Stomach (tissue), 8 donors: ENCODE measurements at regions not wholly inside any gene's neighbourhood (a gene's known extent, or its start where the extent isn't known, plus 50 kb on each side); places are given as distances from the start of the nearest gene placed in this dataset.

Experiments used
- DNase-seq, 2 donors: peaks; one replicate each; pipeline versions ENCODE4 v3.0.0 to v3.0.0-alpha.2; 2013 to 2019
- H3K27ac ChIP-seq, 5 donors: fragments of 200-600 bp in 4 of 5; sonication (generic) in 4 of 5; one replicate each; pipeline ENCODE4 v1.5.1; 2013 to 2019; ENCODE audit warnings: mild to moderate bottlenecking in 1 of 5, moderate library complexity in 1 of 5
- H3K27me3 ChIP-seq, 3 donors: fragments of 200-600 bp; sonication (generic); one replicate each; pipeline ENCODE4 v1.5.1; 2017 to 2019; ENCODE audit warnings: mixed run types in 1 of 3
- H3K36me3 ChIP-seq, 4 donors: fragments of 200-600 bp; sonication (generic); 1 replicate in 3 of 4; 2 replicates in 1 of 4; pipeline ENCODE4 v1.5.1; 2016 to 2019
- H3K4me1 ChIP-seq, 4 donors: fragments of 200-600 bp; sonication (generic); one replicate each; pipeline ENCODE4 v1.5.1; 2016 to 2019
- H3K4me3 ChIP-seq, 4 donors: fragments of 200-600 bp; sonication (generic) in 3 of 4; one replicate each; pipeline ENCODE4 v1.5.1; 2016 to 2019; ENCODE audit warnings: mild to moderate bottlenecking in 1 of 4
- H3K9me3 ChIP-seq, 4 donors: fragments of 200-600 bp; sonication (generic); one replicate each; pipeline ENCODE4 v1.5.1; 2016 to 2019
- EP300 ChIP-seq: sonication (generic); formaldehyde crosslinking; IDR thresholded peaks from one replicate; pipeline ENCODE4 v1.6.1; 2017; ENCODE audit warnings: antibody characterized with exemption
- POLR2A ChIP-seq, 4 donors: fragments of 450-650 bp; IDR thresholded peaks; one replicate each; pipeline ENCODE4 v1.6.1; 2016; ENCODE audit warnings: antibody characterized with exemption in 4 of 4, control low read depth in 2 of 4, mild to moderate bottlenecking in 1 of 4, moderate library complexity in 1 of 4
- POLR2AphosphoS5 ChIP-seq, 3 donors: sonication (generic); formaldehyde crosslinking; IDR thresholded peaks; one replicate each; pipeline ENCODE4 v1.6.1; 2016; ENCODE audit warnings: antibody characterized with exemption in 3 of 3
- WGBS, 5 donors: extraction: QIAGEN DNeasy Blood & Tissue Kit in 3 of 5; methylation state at CpG; one replicate each; pipeline versions ENCODE4 v1.1.5 to v1.1.7; 2013 to 2018; 5-methylcytosine and 5-hydroxymethylcytosine counted together
- intact Hi-C: fragments of 100-400 bp; cut with DNase I; formaldehyde crosslinking; loops from one replicate; pipeline ENCODE4 v1.15.1; 2023; ENCODE audit warnings: low total_unique reads
- TF ChIP-seq, protein P1 (sequence below), 7 experiments: fragments of 450-650 bp in 4 of 7; fragments of 200-600 bp in 3 of 7; sonication (generic) in 3 of 7; IDR thresholded peaks; one replicate each; pipeline ENCODE4 v1.5.1; 2016 to 2019; ENCODE audit warnings: antibody characterized with exemption in 7 of 7, control low read depth in 2 of 7, mild to moderate bottlenecking in 1 of 7
- donor health status: healthy with polysubstance abuse.
- donor health status: Bipolar disorder and iron deficiency.
- donor health status: healthy.

DNA sequence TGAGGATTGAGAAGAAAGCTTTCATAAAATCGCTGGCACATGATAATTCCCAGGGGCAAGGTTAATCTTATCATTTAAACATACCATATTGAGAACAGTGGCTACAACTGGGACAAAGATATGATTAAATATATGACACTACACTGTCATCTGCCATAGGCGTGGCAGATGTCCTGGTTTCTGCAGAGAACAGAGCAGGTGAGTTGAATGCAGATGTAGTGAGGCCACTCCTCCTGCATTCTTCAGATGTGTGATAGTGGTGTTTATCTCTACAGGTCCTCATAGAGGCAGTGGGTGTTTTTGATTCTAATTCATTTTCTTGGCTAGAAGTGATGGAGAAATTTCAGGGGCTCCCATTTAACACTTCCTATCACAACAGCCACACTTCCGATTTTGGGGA lies 237.0 kb upstream of the CDH9 start:
- 71 to 84% (median 76%) methylated on average over 3 of the region's 3 CpGs for WGBS, 5 donors

DNA sequence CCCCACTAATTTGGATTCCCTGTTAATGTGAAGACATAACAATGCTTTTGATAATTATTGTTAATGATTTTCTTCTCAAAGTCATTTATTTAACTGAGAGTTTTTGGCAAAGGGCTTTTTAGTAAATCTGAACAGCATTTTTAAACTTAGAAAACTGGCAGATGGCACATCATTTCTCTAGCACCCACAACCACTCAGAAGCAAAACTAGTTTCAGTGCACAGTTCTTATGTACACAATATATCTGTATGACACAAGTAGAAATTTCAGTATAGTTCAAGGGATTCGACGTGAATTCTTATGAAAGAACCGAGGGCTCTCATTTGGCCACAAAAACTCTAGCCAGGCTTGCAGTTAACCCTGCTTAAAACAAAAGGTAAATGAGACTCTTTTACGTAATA lies 231.4 kb upstream of the CDH9 start:
- no peaks in the 10 kb centered on the region for H3K4me1 ChIP-seq
- H3K9me3 ChIP-seq: peaks cover 0 to 18% (median 4%) of the 10 kb centered on the region in 4 donors
- no peaks in the 10 kb centered on the region for H3K36me3 ChIP-seq
- DNase-seq: no peak
- no peak for TF ChIP-seq POLR2A (IDR thresholded peaks at IDR 0.05)
- TF ChIP-seq, protein P1, sequence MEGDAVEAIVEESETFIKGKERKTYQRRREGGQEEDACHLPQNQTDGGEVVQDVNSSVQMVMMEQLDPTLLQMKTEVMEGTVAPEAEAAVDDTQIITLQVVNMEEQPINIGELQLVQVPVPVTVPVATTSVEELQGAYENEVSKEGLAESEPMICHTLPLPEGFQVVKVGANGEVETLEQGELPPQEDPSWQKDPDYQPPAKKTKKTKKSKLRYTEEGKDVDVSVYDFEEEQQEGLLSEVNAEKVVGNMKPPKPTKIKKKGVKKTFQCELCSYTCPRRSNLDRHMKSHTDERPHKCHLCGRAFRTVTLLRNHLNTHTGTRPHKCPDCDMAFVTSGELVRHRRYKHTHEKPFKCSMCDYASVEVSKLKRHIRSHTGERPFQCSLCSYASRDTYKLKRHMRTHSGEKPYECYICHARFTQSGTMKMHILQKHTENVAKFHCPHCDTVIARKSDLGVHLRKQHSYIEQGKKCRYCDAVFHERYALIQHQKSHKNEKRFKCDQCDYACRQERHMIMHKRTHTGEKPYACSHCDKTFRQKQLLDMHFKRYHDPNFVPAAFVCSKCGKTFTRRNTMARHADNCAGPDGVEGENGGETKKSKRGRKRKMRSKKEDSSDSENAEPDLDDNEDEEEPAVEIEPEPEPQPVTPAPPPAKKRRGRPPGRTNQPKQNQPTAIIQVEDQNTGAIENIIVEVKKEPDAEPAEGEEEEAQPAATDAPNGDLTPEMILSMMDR (IDR thresholded peaks at IDR 0.05): no peak
- no peak for TF ChIP-seq POLR2AphosphoS5 (IDR thresholded peaks at IDR 0.05)
- TF ChIP-seq EP300: no peak
- H3K27ac ChIP-seq: no peak overlapping the region
- intact Hi-C loops: no loop called here
- H3K4me3 ChIP-seq: no peak overlapping the region
- H3K27me3 ChIP-seq: no peaks in the 10 kb centered on the region
- 90 to 97% (median 93%) methylated on average over 4 of the region's 4 CpGs for WGBS, 5 donors

More for the DNA sequence above, 237.0 kb upstream of the CDH9 start:
- no peak overlapping the region for H3K27ac ChIP-seq
- intact Hi-C loops: no loop called here
- H3K4me3 ChIP-seq: no peak overlapping the region
- no peaks in the 10 kb centered on the region for H3K4me1 ChIP-seq
- H3K36me3 ChIP-seq: no peaks in the 10 kb centered on the region
- no peaks in the 10 kb centered on the region for H3K27me3 ChIP-seq
- no peak for DNase-seq
- no peak for TF ChIP-seq POLR2A (IDR thresholded peaks at IDR 0.05)
- no peak for TF ChIP-seq EP300
- TF ChIP-seq, protein P1 (IDR thresholded peaks at IDR 0.05): no peak
- no peak for TF ChIP-seq POLR2AphosphoS5 (IDR thresholded peaks at IDR 0.05)
- H3K9me3 ChIP-seq: no peaks in the 10 kb centered on the region

DNA sequence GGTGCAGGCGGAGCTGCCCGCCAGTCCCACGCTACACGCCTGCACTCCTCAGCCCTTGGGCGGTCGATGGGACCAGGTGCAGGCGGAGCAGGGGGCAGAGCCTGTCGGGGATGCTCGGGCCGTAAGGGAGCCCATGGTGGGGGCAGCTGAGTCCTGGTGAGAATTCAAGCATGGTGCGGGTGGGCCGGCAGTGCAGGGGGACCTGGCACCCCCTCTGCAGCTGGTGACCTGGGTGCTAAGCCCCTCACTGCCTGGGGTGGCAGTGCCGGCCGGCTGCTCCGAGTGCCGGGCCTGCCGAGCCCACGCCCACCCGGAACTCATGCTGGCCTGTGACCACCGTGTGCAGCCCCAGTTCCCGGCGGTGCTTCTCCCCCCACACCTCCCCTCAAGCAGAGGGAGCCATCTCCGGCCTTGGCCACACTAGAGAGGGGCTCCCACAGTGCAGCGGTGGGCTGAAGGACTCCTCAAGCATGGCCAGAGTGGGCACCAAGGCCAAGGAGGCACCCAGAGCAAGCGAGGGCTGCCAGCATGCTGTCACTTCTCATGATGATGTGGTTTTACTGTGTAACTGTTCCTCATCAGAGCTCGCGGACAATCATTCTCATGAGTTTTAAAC lies 228.9 kb upstream of the CDH9 start:
- intact Hi-C loops: no loop called here
- Histone ChIP-seq H3K4me3 (no peak overlapping the region), H3K27ac (no peak overlapping the region), H3K4me1 (no peaks in the 10 kb centered on the region), H3K9me3 (peaks cover 0 to 38% (median 12%) of the 10 kb centered on the region in 4 donors), H3K36me3 (no peaks in the 10 kb centered on the region), H3K27me3 (no peaks in the 10 kb centered on the region)
- TF ChIP-seq EP300: no peak
- no peak for TF ChIP-seq POLR2A (IDR thresholded peaks at IDR 0.05)
- TF ChIP-seq, protein P1 (IDR thresholded peaks at IDR 0.05): no peak
- TF ChIP-seq POLR2AphosphoS5 (IDR thresholded peaks at IDR 0.05): no peak
- no peak for DNase-seq
- 91 to 97% (median 95%) methylated on average over 20 to 27 of the region's 27 CpGs for WGBS, 5 donors

DNA sequence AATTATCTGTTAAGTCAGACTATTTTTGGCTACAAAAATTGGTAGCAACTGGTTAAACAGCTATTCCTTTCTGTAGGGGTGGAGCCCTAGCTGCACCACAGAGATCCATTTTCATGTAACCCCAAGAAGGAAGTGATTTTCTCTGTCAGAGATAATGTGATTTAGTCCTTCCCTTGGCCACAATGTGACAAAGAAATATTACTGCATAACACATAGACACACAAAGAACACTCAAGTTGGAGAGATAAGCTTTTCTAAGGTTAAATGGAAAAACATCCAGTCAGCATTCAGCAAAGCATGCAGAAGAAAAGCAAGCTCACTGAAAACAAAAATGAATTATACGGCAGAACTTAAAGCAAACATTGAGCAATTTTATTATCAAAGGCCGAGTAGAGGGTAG lies 227.8 kb upstream of the CDH9 start:
- H3K27ac ChIP-seq: no peak overlapping the region
- 21 to 53% (median 31%) methylated on average over 2 of the region's 2 CpGs for WGBS, 5 donors
- intact Hi-C loops: no loop called here
- no peak overlapping the region for H3K4me3 ChIP-seq
- H3K4me1 ChIP-seq: no peaks in the 10 kb centered on the region
- H3K36me3 ChIP-seq: no peaks in the 10 kb centered on the region
- no peaks in the 10 kb centered on the region for H3K27me3 ChIP-seq
- TF ChIP-seq, protein P1 (IDR thresholded peaks at IDR 0.05): no peak
- TF ChIP-seq POLR2AphosphoS5 (IDR thresholded peaks at IDR 0.05) (no peak), POLR2A (IDR thresholded peaks at IDR 0.05) (no peak)
- peak in 1 of 2 donors; percentile 10 for DNase-seq
- H3K9me3 ChIP-seq: peaks cover 0 to 38% (median 12%) of the 10 kb centered on the region in 4 donors
